Keratinocyte (primary cell): ENCODE measurements at regions not wholly inside any gene's neighbourhood (a gene's known extent, or its start where the extent isn't known, plus 50 kb on each side); places are given as distances from the start of the nearest gene placed in this dataset.

Source experiments
- DNase-seq: peaks from one replicate; pipeline ENCODE4 v3.0.0-alpha.2; 2011; ENCODE audit warnings: low read depth, missing footprints, low spot score
- FAIRE-seq: peaks from 2 replicates; lab custom pipeline; 2011; peaks lifted over from hg19 to GRCh38; lab: Jason Lieb, UNC
- H2AFZ ChIP-seq: 2 replicates; pipeline ENCODE4 v1.6.0; 2012; ENCODE audit warnings: low read length, control low read depth, inconsistent platforms; ENCODE audit not compliant: control insufficient read depth
- H3K27ac ChIP-seq: 2 replicates; pipeline ENCODE4 v1.5.1; 2011; ENCODE audit warnings: low read length; ENCODE audit not compliant: control insufficient read depth, insufficient read depth
- H3K27me3 ChIP-seq: 3 replicates; pipeline ENCODE4 v1.6.0; 2011; ENCODE audit warnings: low read length; ENCODE audit not compliant: control insufficient read depth, insufficient read depth; ENCODE audit errors: extremely low read depth
- H3K36me3 ChIP-seq, 2 experiments: 2 replicates in 1 of 2; 3 replicates in 1 of 2; pipeline ENCODE4 v1.5.1; 2011; ENCODE audit warnings: low read length in 2 of 2, mild to moderate bottlenecking in 1 of 2; ENCODE audit not compliant: control insufficient read depth in 2 of 2, insufficient read depth in 2 of 2; ENCODE audit errors: extremely low read depth in 1 of 2
- H3K4me1 ChIP-seq: 3 replicates; pipeline ENCODE4 v1.5.1; 2011; ENCODE audit warnings: low read length; ENCODE audit not compliant: control insufficient read depth, insufficient read depth; ENCODE audit errors: extremely low read depth
- H3K4me2 ChIP-seq: 3 replicates; pipeline ENCODE4 v1.6.0; 2011; ENCODE audit warnings: low read depth, low read length; ENCODE audit not compliant: control insufficient read depth, insufficient read depth; ENCODE audit errors: extremely low read depth
- H3K4me3 ChIP-seq, 3 experiments: fragments of 200-600 bp in 1 of 3; sonication (generic) in 1 of 3; 2 replicates in 2 of 3; 3 replicates in 1 of 3; pipeline ENCODE4 v1.5.1; 2011 to 2016; ENCODE audit warnings: low read length in 3 of 3, mild to moderate bottlenecking in 3 of 3, control low read depth in 2 of 3, inconsistent platforms in 1 of 3, low read depth in 1 of 3, mixed read lengths in 1 of 3, mixed run types in 1 of 3, moderate library complexity in 1 of 3; ENCODE audit not compliant: control insufficient read depth in 2 of 3, insufficient read depth in 2 of 3; ENCODE audit errors: extremely low read depth in 1 of 3
- H3K79me2 ChIP-seq: 2 replicates; pipeline ENCODE4 v1.6.0; 2012; ENCODE audit warnings: low read length; ENCODE audit not compliant: control insufficient read depth, insufficient read depth
- H3K9ac ChIP-seq: 3 replicates; pipeline ENCODE4 v1.6.0; 2011; ENCODE audit warnings: low read length; ENCODE audit not compliant: control insufficient read depth, insufficient read depth; ENCODE audit errors: extremely low read depth
- H3K9me1 ChIP-seq: 3 replicates; pipeline ENCODE4 v1.6.0; 2011; ENCODE audit warnings: low read length; ENCODE audit not compliant: control insufficient read depth, insufficient read depth; ENCODE audit errors: extremely low read depth
- H3K9me3 ChIP-seq: 2 replicates; pipeline ENCODE4 v1.5.1; 2012; ENCODE audit warnings: low read depth, low read length; ENCODE audit not compliant: control insufficient read depth
- H4K20me1 ChIP-seq: 3 replicates; pipeline ENCODE4 v1.6.0; 2011; ENCODE audit warnings: low read length; ENCODE audit not compliant: control insufficient read depth, insufficient read depth; ENCODE audit errors: extremely low read depth
- CTCF ChIP-seq, 3 experiments: IDR thresholded peaks in 1 of 3; conservative IDR thresholded peaks in 1 of 3; optimal IDR thresholded peaks in 1 of 3; 2 replicates in 2 of 3; 3 replicates in 1 of 3; pipeline versions ENCODE3 to v1.5.1; 2011; ENCODE audit warnings: low read length in 3 of 3, mild to moderate bottlenecking in 3 of 3, moderate library complexity in 2 of 3, control low read depth in 1 of 3, inconsistent platforms in 1 of 3; ENCODE audit not compliant: insufficient read depth in 2 of 3; ENCODE audit errors: extremely low read depth in 1 of 3
- EZH2 ChIP-seq: IDR thresholded peaks from one replicate; pipeline ENCODE4 v1.6.1; 2012; ENCODE audit warnings: inconsistent platforms, mild to moderate bottlenecking, low read length, moderate library complexity
- dilution Hi-C: fragments of 300-500 bp; cut with MboI; formaldehyde crosslinking; loops from one replicate; pipeline ENCODE4 v1.7.0; 2020; ENCODE audit warnings: low sequenced_read_pairs; ENCODE audit not compliant: extremely low pct_ligation_motif_present

- no peak overlapping the region for H3K9ac ChIP-seq
- peaks cover 8% of the 10 kb centered on the region for H3K4me1 ChIP-seq
- H4K20me1 ChIP-seq: no peaks in the 10 kb centered on the region
- peak overlapping the region; percentile 57 for H3K27ac ChIP-seq
- H3K9me1 ChIP-seq: no peaks in the 10 kb centered on the region
- H3K27me3 ChIP-seq: no peaks in the 10 kb centered on the region
- DNase-seq (peak; percentile 99), FAIRE-seq (peak; percentile 98)
- TF ChIP-seq CTCF (optimal IDR thresholded peaks at IDR 0.05 in 1 of 3, IDR thresholded peaks at IDR 0.05 in 1 of 3, conservative IDR thresholded peaks at IDR 0.05 in 1 of 3; ENCODE audit: extremely low read depth in 1 of 3, insufficient read depth in 2 of 3, low read length in 3 of 3) (no peak), EZH2 (no peak)
- no peak overlapping the region for H2AFZ ChIP-seq
- H3K9me3 ChIP-seq: no peaks in the 10 kb centered on the region
- no peaks in the 10 kb centered on the region for H3K79me2 ChIP-seq
- H3K4me3 ChIP-seq: no peak overlapping the region
- dilution Hi-C loops: no loop called here
- no peaks in the 10 kb centered on the region for H3K36me3 ChIP-seq
- peak overlapping the region; percentile 26 for H3K4me2 ChIP-seq
Measured at GRCh38 chr3:182212479-182213076, 500.9 kb downstream of the SOX2 start.

GRCh38 chr3:182214416-182214815, 502.7 kb downstream of the SOX2 start:
- no peak overlapping the region for H3K27ac ChIP-seq
- H3K4me3 ChIP-seq: no peak overlapping the region
- DNase-seq: no peak
- no peak overlapping the region for H3K9ac ChIP-seq
- H3K9me1 ChIP-seq: no peaks in the 10 kb centered on the region
- dilution Hi-C loops: no loop called here
- H3K4me2 ChIP-seq: no peak overlapping the region
- H3K27me3 ChIP-seq: no peaks in the 10 kb centered on the region
- H4K20me1 ChIP-seq: no peaks in the 10 kb centered on the region
- H3K9me3 ChIP-seq: no peaks in the 10 kb centered on the region
- TF ChIP-seq CTCF (optimal IDR thresholded peaks at IDR 0.05 in 1 of 3, IDR thresholded peaks at IDR 0.05 in 1 of 3, conservative IDR thresholded peaks at IDR 0.05 in 1 of 3; ENCODE audit: extremely low read depth in 1 of 3, insufficient read depth in 2 of 3, low read length in 3 of 3) (no peak), EZH2 (no peak)
- H3K4me1 ChIP-seq: peaks cover 8% of the 10 kb centered on the region
- FAIRE-seq: peak; percentile 23
- no peaks in the 10 kb centered on the region for H3K36me3 ChIP-seq
- H2AFZ ChIP-seq: no peak overlapping the region
- no peaks in the 10 kb centered on the region for H3K79me2 ChIP-seq
